ENCODE measurements at regions not wholly inside any gene's neighbourhood (a gene's known extent, or its start where the extent isn't known, plus 50 kb on each side); places are given as distances from the start of the nearest gene placed in this dataset.

GRCh38 chr20:22509843-22510147, 74.6 kb downstream of the FOXA2 start:
- no peak for TF ChIP-seq POLR2A (IDR thresholded peaks at IDR 0.05; ENCODE audit: extremely low read depth, insufficient read length)
- no peak for TF ChIP-seq CTCF (IDR thresholded peaks at IDR 0.05; ENCODE audit: low read depth, low read length)
- TF ChIP-seq MYC (IDR thresholded peaks at IDR 0.05; ENCODE audit: low read depth, low read length): no peak
- TF ChIP-seq MAX (IDR thresholded peaks at IDR 0.05; ENCODE audit: low read depth, low read length): no peak

Data from NB4 (cell line).